ENCODE measurements at regions not wholly inside any gene's neighbourhood (a gene's known extent, or its start where the extent isn't known, plus 50 kb on each side); places are given as distances from the start of the nearest gene placed in this dataset.

DNA sequence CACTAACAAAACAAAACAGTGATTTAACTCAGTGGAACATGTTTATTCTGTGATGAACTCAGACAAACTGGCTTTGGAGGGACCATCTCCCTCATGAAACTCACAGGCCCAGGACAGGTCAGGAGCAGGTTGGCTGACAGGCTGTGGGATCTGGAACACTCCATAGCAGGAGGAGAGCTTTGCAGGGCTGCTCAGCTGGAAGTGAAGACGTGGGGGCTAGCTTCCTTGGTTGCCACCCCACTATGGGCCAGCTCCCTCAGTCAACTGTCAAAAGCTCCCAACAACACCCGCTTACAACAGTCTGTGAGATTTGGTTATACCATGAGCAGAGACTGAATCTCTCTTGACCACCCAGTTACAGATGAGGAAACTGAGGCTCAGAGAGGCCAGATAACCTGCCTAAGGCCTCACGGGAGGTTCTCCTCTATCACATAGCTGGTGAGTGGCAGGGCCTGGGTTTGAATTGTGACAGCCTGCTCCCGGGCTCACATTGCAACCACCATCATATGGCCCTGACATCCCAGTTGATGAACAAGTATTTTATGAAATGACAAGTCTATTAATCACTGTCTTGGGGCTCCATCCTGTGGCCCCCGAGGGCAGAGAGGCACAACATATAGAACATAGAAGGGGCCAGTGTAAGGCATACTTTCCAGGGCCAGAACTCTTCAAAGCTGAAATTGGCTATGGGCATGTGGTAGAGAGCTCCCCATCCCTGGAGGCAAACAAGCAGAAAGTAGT, 473.4 kb downstream of the MN1 start:
- no peak for DNase-seq (ENCODE audit: low spot score)

- DNase-seq (ENCODE audit: low spot score): no peak
Observed at GRCh38 chr22:27329131-27329850, 472.3 kb downstream of the MN1 start.

DNA sequence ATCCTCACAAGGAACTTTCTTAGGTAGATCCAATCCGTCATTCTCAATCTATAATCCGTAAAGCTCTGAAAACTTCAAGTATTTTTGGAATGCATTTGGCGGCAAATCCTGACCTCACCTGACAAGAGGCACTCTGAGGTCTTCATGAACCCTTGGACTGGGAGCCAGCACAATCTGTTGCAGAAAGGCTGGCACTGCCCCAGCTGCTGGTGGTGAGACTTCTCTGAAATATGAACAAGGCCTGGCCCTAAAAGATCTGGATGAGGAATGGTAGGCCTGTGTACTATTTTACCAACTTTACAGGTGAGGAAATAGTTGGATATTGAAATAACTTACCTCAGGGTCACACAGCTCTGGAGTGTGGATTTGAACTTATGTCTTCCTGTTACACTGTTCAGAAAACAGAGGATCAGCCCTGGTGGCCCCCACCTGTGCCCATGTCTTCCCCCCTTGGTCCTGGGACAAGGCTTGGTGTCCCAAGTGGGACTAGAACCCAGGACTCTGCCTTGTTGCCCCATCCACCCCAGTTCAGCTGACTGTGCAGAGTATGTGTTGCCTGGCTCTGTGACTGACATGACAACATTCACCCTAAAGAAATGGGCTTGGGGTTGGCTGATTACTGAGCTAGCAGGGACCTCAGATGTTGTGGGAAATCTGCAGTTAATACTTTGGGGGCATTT, 471.4 kb downstream of the MN1 start:
- DNase-seq (ENCODE audit: low spot score): no peak

DNA sequence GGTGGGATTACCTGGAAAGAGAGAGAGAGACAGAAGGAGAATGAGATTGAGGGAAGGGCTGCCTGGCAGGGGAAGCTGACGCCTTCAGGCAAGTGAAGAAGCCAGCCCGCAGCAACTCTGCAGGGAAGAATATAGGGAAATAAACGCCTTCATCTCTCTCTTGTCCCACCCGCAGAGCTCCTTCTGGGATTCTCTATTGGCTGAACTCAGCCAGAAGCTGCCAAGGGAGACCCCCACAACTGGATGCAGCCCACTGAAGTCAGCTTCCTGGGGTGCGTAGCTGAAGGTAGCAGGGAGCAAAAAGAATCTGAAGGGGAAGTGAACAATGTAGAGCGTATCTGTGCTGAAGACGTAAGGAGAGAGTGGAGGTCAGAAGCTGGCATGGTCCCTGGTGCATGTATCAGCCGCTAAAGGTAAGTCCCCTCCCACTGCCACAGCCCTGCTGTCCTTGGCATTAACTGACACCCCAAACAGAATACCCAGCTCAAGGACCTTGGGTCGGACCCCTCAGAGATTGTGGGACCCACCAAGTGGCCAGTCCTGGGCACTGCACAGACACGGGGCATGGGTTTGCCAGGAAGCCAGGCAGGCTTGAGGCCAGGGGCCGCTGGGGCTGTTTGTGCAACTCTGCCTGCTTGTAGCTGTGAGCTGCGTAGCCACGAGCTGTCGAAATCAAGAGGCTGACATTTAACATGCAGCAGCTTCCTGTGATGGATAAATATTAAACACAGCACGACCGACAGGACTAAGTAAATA, 469.9 kb downstream of the MN1 start:
- DNase-seq (ENCODE audit: low spot score): no peak

- DNase-seq (ENCODE audit: low spot score): no peak
Observed at GRCh38 chr22:27335102-27335660, 466.4 kb downstream of the MN1 start.

DNA sequence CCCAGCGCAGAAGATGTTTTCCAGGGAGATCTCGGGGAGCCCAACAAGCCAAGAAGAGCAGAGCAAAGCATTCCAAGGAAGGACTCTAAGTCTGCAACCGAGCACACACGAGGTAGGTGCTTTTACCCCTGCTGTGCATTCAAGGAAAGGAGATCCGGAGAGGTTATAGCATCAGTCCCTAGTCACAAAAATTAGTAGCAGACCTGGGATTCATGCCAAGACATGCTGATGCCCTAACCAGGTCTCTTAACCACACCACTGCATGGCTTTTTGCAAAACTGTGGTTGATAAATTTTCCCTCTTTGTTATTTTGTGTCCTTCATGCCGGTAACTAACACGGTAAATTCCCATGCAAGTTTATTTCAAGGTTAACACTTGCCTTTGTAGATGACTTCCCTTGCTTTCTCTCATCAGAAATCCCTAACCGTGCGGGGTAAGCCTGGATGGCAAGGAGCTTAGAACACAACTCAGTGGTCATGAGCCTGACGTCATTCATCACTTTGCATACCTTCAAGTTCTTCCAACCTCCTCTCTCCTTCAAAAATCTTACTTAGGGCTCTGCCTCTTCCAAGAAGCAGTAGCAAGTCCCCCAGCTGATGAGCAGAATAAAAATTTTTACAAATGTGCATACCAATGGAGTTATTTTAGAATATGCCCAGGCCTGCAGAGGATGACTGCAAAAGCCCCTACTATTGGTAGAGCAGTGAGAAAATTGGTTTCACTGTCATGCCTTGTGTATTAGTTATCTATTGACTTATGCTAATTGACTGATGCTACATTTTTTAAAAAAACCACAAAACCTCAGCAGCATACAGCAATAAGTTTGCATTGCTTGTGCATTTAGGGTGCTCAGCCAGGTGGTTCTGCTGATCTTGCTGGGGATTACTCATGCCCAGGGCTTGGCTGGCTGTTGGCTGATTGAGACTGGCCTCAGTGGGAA, 465.1 kb downstream of the MN1 start:
- DNase-seq (ENCODE audit: low spot score): no peak

DNA sequence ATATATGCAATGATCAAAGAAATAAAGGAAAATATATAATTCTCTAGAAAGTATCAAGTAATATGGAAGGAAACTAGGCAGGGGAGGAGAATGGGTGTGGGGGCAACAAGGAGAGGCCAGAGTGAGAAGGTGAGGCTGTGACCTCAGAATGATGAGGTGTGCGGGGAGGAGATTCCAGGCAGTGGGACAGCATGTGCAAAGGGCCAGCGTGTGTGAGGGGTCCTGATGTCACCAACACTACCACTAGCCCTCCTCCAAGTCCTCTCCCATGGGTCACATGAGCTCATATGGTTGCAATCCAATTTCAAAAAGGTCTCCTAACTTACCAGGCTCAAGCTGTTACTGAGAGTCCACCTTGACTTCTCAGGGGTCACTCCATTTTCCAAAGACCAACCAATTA, 463.9 kb downstream of the MN1 start:
- DNase-seq (ENCODE audit: low spot score): no peak

GRCh38 chr22:27340047-27340446, 461.5 kb downstream of the MN1 start:
- DNase-seq (ENCODE audit: low spot score): no peak

GRCh38 chr22:27344546-27344945, 457.0 kb downstream of the MN1 start:
- DNase-seq (ENCODE audit: low spot score): no peak

- DNase-seq (ENCODE audit: low spot score): no peak
Observed at GRCh38 chr22:27345691-27346090, 455.9 kb downstream of the MN1 start.

DNA sequence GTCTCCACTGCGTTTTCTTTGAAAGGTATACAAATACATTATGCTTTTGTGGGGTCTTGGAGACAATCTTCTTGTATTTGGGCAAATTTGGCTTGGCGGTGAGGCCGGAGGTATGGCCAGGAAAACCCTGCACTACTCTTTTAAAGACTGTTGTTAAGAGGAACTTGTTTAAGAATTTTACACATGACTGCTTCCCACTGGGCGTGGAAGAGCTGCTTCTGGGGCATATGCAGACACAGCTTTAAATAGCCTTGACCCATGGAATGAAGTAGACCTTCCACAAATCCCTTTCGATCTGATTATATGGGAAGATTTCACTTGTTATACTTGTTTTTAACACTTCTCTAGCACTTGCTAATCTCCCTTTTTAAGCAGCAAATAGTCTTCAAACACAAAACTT, 453.6 kb downstream of the MN1 start:
- no peak for DNase-seq (ENCODE audit: low spot score)

DNA sequence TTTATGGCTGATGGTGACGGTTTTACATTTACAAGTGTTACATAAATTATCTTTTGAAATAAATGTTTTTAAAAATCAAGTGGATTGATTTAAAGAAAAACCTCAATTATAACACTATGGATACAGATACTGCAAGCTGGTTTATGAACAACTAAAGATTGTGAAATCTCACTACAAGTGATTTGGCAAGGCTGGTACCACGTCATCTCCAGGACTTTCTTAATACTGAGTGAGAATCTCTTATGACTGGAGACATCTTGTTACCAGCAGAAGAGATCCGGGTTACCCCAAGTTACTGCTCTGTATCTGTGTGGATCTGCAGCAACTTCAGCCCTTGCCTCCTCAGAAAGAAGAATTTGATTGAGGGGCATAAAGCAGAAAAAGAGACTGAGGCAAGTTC, 452.9 kb downstream of the MN1 start:
- no peak for DNase-seq (ENCODE audit: low spot score)

GRCh38 chr22:27349456-27349855, 452.1 kb downstream of the MN1 start:
- DNase-seq (ENCODE audit: low spot score): no peak

- DNase-seq (ENCODE audit: low spot score): no peak
Observed at GRCh38 chr22:27350306-27350705, 451.2 kb downstream of the MN1 start.

- DNase-seq (ENCODE audit: low spot score): no peak
Observed at GRCh38 chr22:27352426-27352825, 449.1 kb downstream of the MN1 start.

GRCh38 chr22:27358096-27358870, 443.3 kb downstream of the MN1 start:
- no peak for DNase-seq (ENCODE audit: low spot score)

- DNase-seq (ENCODE audit: low spot score): no peak
Observed at GRCh38 chr22:27370269-27370668, 431.3 kb downstream of the MN1 start.

- DNase-seq (ENCODE audit: low spot score): peak; percentile 64
Observed at GRCh38 chr22:27370987-27371386, 430.6 kb downstream of the MN1 start.

DNA sequence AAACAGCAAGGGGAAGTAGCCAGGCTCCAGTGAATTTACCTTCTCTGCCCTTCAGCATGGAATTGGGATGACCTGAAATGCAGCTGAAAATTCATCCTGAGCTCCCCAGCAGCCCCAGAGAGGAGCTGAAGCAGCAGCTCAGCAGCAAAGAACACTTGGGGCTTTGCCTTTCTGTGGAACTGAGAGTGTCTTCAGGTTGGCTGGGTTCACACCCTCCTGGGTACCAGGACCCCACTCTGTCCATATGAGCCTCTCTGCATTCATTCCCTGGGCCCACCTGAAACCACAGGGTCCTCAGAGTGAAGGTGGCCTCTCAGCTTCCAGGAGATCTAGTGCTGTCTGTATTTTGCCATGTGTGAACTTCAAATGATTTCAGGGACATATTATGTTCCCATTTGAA, 429.2 kb downstream of the MN1 start:
- DNase-seq (ENCODE audit: low spot score): no peak

Measured in mesenteric fat pad (tissue), 1 donor.